GM12873 (cell line): ENCODE measurements at regions not wholly inside any gene's neighbourhood (a gene's known extent, or its start where the extent isn't known, plus 50 kb on each side); places are given as distances from the start of the nearest gene placed in this dataset.

Experiments used
- TF ChIP-seq, protein P1 (sequence below): IDR thresholded peaks from 2 replicates; pipeline ENCODE4 v1.5.1; 2012; ENCODE audit warnings: low read depth, mild to moderate bottlenecking, moderate library complexity, low read length, control low read depth; ENCODE audit not compliant: insufficient read depth; ENCODE audit errors: missing control alignments

DNA sequence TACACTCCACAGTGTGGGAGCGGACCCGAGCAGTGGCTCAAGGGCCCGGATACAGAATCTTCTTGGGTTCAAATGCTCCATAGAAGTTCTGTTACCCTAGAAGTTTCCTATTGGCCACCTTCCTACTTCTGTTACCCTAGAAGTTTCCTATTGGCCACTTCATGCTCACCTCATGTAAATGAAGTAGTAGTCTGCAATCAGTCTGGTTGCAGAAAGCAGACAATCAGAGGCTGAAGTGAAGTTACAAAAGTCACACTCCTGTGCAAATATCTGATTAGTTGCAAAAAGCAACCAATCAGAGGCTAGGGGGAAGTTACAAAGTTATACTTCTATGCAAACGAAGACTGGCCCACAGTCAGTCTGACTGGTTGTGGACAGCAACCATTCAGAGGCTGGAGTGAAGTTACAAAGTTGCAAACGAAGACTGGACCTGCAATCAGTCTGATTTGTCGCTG is 77.8 kb upstream of the CPNE8 start:
- TF ChIP-seq, protein P1, sequence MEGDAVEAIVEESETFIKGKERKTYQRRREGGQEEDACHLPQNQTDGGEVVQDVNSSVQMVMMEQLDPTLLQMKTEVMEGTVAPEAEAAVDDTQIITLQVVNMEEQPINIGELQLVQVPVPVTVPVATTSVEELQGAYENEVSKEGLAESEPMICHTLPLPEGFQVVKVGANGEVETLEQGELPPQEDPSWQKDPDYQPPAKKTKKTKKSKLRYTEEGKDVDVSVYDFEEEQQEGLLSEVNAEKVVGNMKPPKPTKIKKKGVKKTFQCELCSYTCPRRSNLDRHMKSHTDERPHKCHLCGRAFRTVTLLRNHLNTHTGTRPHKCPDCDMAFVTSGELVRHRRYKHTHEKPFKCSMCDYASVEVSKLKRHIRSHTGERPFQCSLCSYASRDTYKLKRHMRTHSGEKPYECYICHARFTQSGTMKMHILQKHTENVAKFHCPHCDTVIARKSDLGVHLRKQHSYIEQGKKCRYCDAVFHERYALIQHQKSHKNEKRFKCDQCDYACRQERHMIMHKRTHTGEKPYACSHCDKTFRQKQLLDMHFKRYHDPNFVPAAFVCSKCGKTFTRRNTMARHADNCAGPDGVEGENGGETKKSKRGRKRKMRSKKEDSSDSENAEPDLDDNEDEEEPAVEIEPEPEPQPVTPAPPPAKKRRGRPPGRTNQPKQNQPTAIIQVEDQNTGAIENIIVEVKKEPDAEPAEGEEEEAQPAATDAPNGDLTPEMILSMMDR, result no peak

DNA sequence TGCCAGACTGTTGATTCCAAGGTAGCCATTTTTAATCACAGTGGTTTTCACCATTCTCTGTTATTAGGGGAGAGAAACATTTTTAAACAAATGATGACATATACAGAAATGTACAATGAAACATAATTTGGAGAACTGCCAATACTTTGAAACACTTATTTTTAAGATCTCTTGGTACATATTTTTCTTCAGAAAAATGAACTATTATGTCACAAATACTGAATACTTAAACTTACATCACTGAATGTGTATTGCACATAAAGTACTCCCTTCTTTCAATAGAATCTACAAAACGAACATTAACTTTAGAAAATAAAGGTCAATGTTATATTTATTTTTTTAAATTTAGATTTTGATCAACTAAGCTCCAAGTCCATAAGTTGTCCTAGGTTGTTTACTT is 71.7 kb upstream of the CPNE8 start:
- TF ChIP-seq, protein P1, result no peak

DNA sequence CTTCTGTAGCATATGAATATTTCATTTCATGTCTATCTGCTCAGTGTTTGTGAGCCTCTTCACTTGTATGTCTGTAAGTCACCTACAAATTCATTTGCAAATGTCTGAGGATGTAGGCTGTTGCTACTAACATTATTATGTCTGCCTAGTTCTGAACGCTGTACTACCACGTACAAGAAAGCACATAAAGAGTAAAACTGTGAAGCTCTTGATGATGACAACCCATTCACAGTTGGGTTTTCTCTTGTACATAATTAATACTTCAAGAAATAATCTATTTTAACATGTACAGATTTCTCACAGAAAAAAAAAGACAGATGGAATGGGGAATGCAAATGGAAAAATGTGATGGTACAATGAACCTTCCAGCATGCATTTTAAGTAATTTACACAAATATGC is 64.3 kb upstream of the CPNE8 start:
- TF ChIP-seq, protein P1, result no peak

DNA sequence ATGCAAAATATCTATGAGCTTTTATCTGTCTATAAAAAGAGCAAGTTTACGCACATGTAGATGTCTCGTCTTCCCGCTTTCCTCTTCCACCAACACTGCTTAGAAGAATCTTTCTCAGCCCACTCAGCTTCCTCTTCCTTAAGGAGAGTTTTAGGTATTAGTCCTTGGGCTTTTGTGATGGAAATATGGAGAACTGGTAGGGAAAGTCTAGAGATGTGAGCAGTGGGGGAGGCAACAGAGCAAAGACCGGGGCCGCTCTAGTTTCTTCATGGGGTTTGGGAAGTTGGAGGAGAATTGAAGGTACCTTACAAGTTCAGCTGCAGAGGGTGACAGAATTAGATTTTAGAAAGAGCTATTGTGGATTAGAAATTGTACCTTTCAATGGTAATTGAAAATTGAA is 56.3 kb upstream of the CPNE8 start:
- TF ChIP-seq, protein P1, result no peak

DNA sequence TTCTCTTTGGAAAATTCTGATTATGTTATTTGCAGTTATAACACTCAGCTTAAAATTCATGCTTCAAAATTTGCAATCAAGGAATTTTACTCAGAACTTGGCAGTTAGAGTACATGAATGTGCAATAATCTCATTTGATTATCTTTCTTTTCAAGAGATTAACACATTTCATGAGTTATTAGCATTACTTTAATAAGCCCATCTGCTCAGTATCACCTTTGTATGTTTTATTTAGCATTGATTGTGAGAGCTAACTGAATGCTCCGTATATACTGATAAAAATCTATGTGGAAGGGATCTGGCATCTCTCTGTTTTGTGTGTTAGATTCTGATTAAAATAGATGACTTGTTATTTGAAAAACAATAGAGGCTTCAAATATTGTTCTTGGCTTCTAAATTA is 55.6 kb upstream of the CPNE8 start:
- TF ChIP-seq, protein P1, result no peak

DNA sequence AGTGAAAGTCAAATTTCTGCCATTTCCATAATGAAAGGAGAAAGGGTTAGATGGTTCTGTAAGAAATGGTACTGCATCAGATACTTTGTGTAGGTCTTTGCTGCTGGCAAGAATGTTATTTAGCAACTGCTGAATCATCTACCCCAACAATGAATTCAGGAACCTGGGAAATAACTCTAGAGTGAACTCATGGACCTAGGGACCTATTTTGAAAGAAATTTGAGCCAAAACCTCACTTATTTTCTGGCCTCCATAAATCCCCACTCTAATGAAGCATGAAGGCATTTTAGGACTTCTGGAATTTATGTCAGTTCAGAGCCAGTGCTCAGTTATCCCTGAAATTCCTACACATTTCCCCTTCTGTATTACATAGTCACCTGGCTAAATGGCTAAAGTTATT is 50.9 kb upstream of the CPNE8 start:
- TF ChIP-seq, protein P1, result no peak
